Karpas-422 (cell line): ENCODE measurements at regions not wholly inside any gene's neighbourhood (a gene's known extent, or its start where the extent isn't known, plus 50 kb on each side); places are given as distances from the start of the nearest gene placed in this dataset.

Experiments used
- DNase-seq: peaks from one replicate; pipeline ENCODE4 v3.0.0-alpha.2; 2015
- H2AFZ ChIP-seq: fragments of 200-600 bp; sonication (generic); 2 replicates; pipeline ENCODE4 v1.6.1; 2014; ENCODE audit warnings: antibody characterized with exemption, low read length, mixed read lengths
- H3K27ac ChIP-seq: fragments of 200-600 bp; sonication (generic); 2 replicates; pipeline ENCODE4 v1.5.1; 2014; ENCODE audit warnings: mild to moderate bottlenecking, low read length, moderate library complexity
- H3K27me3 ChIP-seq: fragments of 200-600 bp; sonication (generic); 2 replicates; pipeline ENCODE4 v1.6.1; 2014; ENCODE audit warnings: low read length, mixed read lengths
- H3K36me3 ChIP-seq: fragments of 200-600 bp; sonication (generic); 2 replicates; pipeline ENCODE4 v1.6.1; 2014; ENCODE audit warnings: low read length, mixed read lengths; ENCODE audit not compliant: insufficient read depth
- H3K4me1 ChIP-seq: fragments of 200-600 bp; sonication (generic); 2 replicates; pipeline ENCODE4 v1.6.1; 2014; ENCODE audit warnings: mild to moderate bottlenecking, low read length, mixed read lengths
- H3K4me2 ChIP-seq: fragments of 200-600 bp; sonication (generic); 2 replicates; pipeline ENCODE4 v1.6.1; 2014; ENCODE audit warnings: low read length, low read depth, mild to moderate bottlenecking; ENCODE audit not compliant: poor library complexity, severe bottlenecking
- H3K4me3 ChIP-seq: fragments of 200-600 bp; sonication (generic); 2 replicates; pipeline ENCODE4 v1.5.1; 2014; ENCODE audit warnings: mild to moderate bottlenecking, antibody characterized with exemption, low read length, mixed read lengths
- H3K79me2 ChIP-seq: fragments of 200-600 bp; sonication (generic); 2 replicates; pipeline ENCODE4 v1.6.1; 2014; ENCODE audit warnings: mild to moderate bottlenecking, low read length, mixed read lengths
- H3K9ac ChIP-seq: fragments of 200-600 bp; sonication (generic); 2 replicates; pipeline ENCODE4 v1.6.0; 2014; ENCODE audit warnings: low read length
- H3K9me2 ChIP-seq: fragments of 200-600 bp; sonication (generic), shearing (Covaris generic); replicated peaks from 2 replicates; pipeline ENCODE4 v1.6.0; 2014; ENCODE audit warnings: mild to moderate bottlenecking, low read length, moderate library complexity; ENCODE audit not compliant: insufficient read depth
- H3K9me3 ChIP-seq: fragments of 300-700, 200-600 bp; sonication (generic); 2 replicates; pipeline ENCODE4 v1.6.1; 2014; ENCODE audit warnings: low read length, mixed read lengths
- H4K20me1 ChIP-seq: fragments of 200-600 bp; sonication (generic); 2 replicates; pipeline ENCODE4 v1.6.1; 2014; ENCODE audit warnings: mild to moderate bottlenecking, antibody characterized with exemption, low read length, low read depth; ENCODE audit not compliant: insufficient read depth

- Histone ChIP-seq H3K36me3 (no peaks in the 10 kb centered on the region), H3K79me2 (no peaks in the 10 kb centered on the region), H3K4me3 (no peak overlapping the region), H3K9me2 (no peaks in the 10 kb centered on the region), H2AFZ (no peak overlapping the region), H3K27me3 (no peaks in the 10 kb centered on the region), H3K4me2 (no peak overlapping the region), H3K27ac (no peak overlapping the region), H3K9ac (no peak overlapping the region), H3K4me1 (no peaks in the 10 kb centered on the region), H4K20me1 (no peaks in the 10 kb centered on the region), H3K9me3 (no peaks in the 10 kb centered on the region)
- DNase-seq = no peak
These were observed 187.9 kb upstream of the LYSMD4 start for GRCh38 chr15:99921101-99921500.

GRCh38 chr15:99918072-99918471 lies 184.8 kb upstream of the LYSMD4 start:
- Histone ChIP-seq H2AFZ (no peak overlapping the region), H4K20me1 (no peaks in the 10 kb centered on the region), H3K9me2 (no peaks in the 10 kb centered on the region), H3K36me3 (no peaks in the 10 kb centered on the region), H3K4me1 (no peaks in the 10 kb centered on the region), H3K79me2 (no peaks in the 10 kb centered on the region), H3K4me3 (no peak overlapping the region), H3K27me3 (no peaks in the 10 kb centered on the region), H3K9me3 (no peaks in the 10 kb centered on the region), H3K4me2 (no peak overlapping the region), H3K9ac (no peak overlapping the region), H3K27ac (no peak overlapping the region)
- DNase-seq = no peak

GRCh38 chr15:99917252-99917651 lies 184.0 kb upstream of the LYSMD4 start:
- no peaks in the 10 kb centered on the region for H3K36me3 ChIP-seq
- H4K20me1 ChIP-seq = no peaks in the 10 kb centered on the region
- H3K4me3 ChIP-seq = no peak overlapping the region
- no peak overlapping the region for H2AFZ ChIP-seq
- no peaks in the 10 kb centered on the region for H3K9me2 ChIP-seq
- no peak overlapping the region for H3K4me2 ChIP-seq
- H3K27ac ChIP-seq = no peak overlapping the region
- no peaks in the 10 kb centered on the region for H3K79me2 ChIP-seq
- no peaks in the 10 kb centered on the region for H3K4me1 ChIP-seq
- H3K27me3 ChIP-seq = no peaks in the 10 kb centered on the region
- DNase-seq = no peak
- no peak overlapping the region for H3K9ac ChIP-seq
- H3K9me3 ChIP-seq = no peaks in the 10 kb centered on the region

GRCh38 chr15:99916668-99917223 lies 183.5 kb upstream of the LYSMD4 start:
- DNase-seq = no peak
- Histone ChIP-seq H3K9me3 (no peaks in the 10 kb centered on the region), H3K79me2 (no peaks in the 10 kb centered on the region), H3K4me3 (no peak overlapping the region), H3K27ac (no peak overlapping the region), H3K9ac (no peak overlapping the region), H2AFZ (no peak overlapping the region), H3K36me3 (no peaks in the 10 kb centered on the region), H4K20me1 (no peaks in the 10 kb centered on the region), H3K4me1 (no peaks in the 10 kb centered on the region), H3K27me3 (no peaks in the 10 kb centered on the region), H3K4me2 (no peak overlapping the region), H3K9me2 (no peaks in the 10 kb centered on the region)

GRCh38 chr15:99914723-99915122 lies 181.5 kb upstream of the LYSMD4 start:
- H3K9ac ChIP-seq = no peak overlapping the region
- no peaks in the 10 kb centered on the region for H3K9me2 ChIP-seq
- no peaks in the 10 kb centered on the region for H3K27me3 ChIP-seq
- no peak overlapping the region for H2AFZ ChIP-seq
- no peak for DNase-seq
- H4K20me1 ChIP-seq = no peaks in the 10 kb centered on the region
- H3K27ac ChIP-seq = no peak overlapping the region
- H3K36me3 ChIP-seq = no peaks in the 10 kb centered on the region
- H3K4me3 ChIP-seq = no peak overlapping the region
- no peak overlapping the region for H3K4me2 ChIP-seq
- H3K4me1 ChIP-seq = no peaks in the 10 kb centered on the region
- no peaks in the 10 kb centered on the region for H3K9me3 ChIP-seq
- H3K79me2 ChIP-seq = no peaks in the 10 kb centered on the region

GRCh38 chr15:99911816-99912215 lies 178.6 kb upstream of the LYSMD4 start:
- H3K79me2 ChIP-seq = no peaks in the 10 kb centered on the region
- no peak overlapping the region for H3K4me2 ChIP-seq
- no peak overlapping the region for H3K27ac ChIP-seq
- no peak overlapping the region for H3K4me3 ChIP-seq
- H2AFZ ChIP-seq = no peak overlapping the region
- H3K9me3 ChIP-seq = no peaks in the 10 kb centered on the region
- no peaks in the 10 kb centered on the region for H3K9me2 ChIP-seq
- DNase-seq = no peak
- H3K9ac ChIP-seq = no peak overlapping the region
- H3K4me1 ChIP-seq = no peaks in the 10 kb centered on the region
- no peaks in the 10 kb centered on the region for H4K20me1 ChIP-seq
- H3K36me3 ChIP-seq = no peaks in the 10 kb centered on the region
- no peaks in the 10 kb centered on the region for H3K27me3 ChIP-seq

- Histone ChIP-seq H3K9me2 (no peaks in the 10 kb centered on the region), H3K27me3 (no peaks in the 10 kb centered on the region), H3K9me3 (no peaks in the 10 kb centered on the region), H3K4me1 (no peaks in the 10 kb centered on the region), H3K4me2 (no peak overlapping the region), H4K20me1 (no peaks in the 10 kb centered on the region), H3K9ac (no peak overlapping the region), H2AFZ (no peak overlapping the region), H3K27ac (no peak overlapping the region), H3K4me3 (no peak overlapping the region), H3K79me2 (no peaks in the 10 kb centered on the region), H3K36me3 (no peaks in the 10 kb centered on the region)
- DNase-seq = no peak
These were observed 176.5 kb upstream of the LYSMD4 start for GRCh38 chr15:99909592-99910295.

GRCh38 chr15:99907698-99908097 lies 174.5 kb upstream of the LYSMD4 start:
- no peaks in the 10 kb centered on the region for H3K9me2 ChIP-seq

More at GRCh38 chr15:99907698-99908097, 174.5 kb upstream of the LYSMD4 start:
- H3K9ac ChIP-seq = no peak overlapping the region
- H3K4me3 ChIP-seq = no peak overlapping the region
- H3K4me1 ChIP-seq = no peaks in the 10 kb centered on the region
- no peaks in the 10 kb centered on the region for H3K27me3 ChIP-seq
- no peak overlapping the region for H2AFZ ChIP-seq
- no peaks in the 10 kb centered on the region for H3K9me3 ChIP-seq
- H3K4me2 ChIP-seq = no peak overlapping the region
- H4K20me1 ChIP-seq = no peaks in the 10 kb centered on the region
- H3K79me2 ChIP-seq = no peaks in the 10 kb centered on the region
- no peaks in the 10 kb centered on the region for H3K36me3 ChIP-seq
- DNase-seq = no peak
- H3K27ac ChIP-seq = no peak overlapping the region
